GM19455 (cell line): ENCODE measurements at regions not wholly inside any gene's neighbourhood (a gene's known extent, or its start where the extent isn't known, plus 50 kb on each side); places are given as distances from the start of the nearest gene placed in this dataset.
"Not testable (repeated sequence)": the region's sequence is repeated elsewhere in the genome, so short reads cannot be mapped to it uniquely, and the experiment has no call there.

ENCODE experiments used
- ATAC-seq: cut with Tn5 transposase; IDR thresholded peaks from one replicate; pipeline ENCODE4 v1.9.1; 2021; ENCODE audit not compliant: unreplicated experiment

DNA sequence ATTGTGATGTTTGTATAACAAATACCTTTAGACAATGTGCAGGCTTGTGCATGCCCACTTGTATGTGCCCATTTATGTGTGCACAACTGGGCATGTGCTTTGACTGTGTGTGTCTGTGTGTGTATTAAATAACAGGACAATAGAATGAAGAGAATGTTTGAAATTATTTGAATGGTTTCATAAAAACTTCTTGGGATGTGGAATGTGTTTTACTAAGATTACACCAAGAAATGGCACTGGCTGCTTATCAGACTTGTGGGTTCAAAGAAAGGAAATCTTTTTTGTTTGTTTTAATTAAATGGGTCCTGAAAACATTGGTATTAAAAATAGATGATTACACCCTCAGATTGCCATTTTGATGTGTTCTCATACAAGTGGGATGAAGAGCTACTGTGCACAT is 191.6 kb upstream of the CCN2 start:
- no peak for ATAC-seq

- ATAC-seq: no peak
Measured at GRCh38 chr6:132142308-132142707, 191.1 kb upstream of the CCN2 start.

GRCh38 chr6:132140189-132140588 is 189.0 kb upstream of the CCN2 start:
- no peak for ATAC-seq

GRCh38 chr6:132139611-132140010 is 188.4 kb upstream of the CCN2 start:
- ATAC-seq: no peak

GRCh38 chr6:132136981-132137380 is 185.8 kb upstream of the CCN2 start:
- no peak for ATAC-seq

- no peak for ATAC-seq
Measured at GRCh38 chr6:132135409-132135808, 184.2 kb upstream of the CCN2 start.

DNA sequence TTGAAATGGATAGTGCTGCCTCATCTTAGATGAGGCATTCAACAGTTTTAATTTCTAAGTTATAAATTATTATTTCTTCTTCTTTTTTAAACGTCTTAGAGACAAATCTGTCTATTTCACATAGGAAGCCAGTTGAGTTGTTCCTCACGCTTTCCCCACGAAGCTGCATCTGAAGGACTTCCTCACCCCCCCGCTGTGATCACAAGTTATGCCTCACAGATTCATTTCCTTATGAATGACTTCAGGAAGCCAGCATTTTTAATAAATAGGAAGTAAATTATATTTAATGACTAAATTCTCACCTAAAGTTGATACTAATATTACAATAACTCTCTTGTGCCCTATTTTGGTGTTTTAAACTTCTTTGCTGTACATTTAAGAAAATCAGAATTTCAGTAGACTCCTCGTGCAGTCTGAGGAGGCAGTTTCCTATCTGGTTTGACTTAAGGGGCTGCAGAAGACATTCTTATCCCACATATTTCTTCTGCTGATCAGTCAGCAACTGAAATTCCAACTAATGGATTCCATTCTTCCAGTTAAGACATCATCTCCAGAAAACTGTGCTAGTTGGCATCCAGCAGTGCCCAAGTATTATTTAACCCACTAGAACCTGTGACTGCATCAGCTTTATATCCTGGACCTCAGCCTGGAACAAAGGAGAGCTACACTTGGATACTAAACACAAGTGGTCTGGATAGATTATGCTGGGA is 182.7 kb upstream of the CCN2 start:
- ATAC-seq: no peak

GRCh38 chr6:132132924-132133639 is 181.9 kb upstream of the CCN2 start:
- ATAC-seq: no peak

GRCh38 chr6:132132422-132132821 is 181.2 kb upstream of the CCN2 start:
- ATAC-seq: no peak

- no peak for ATAC-seq
Measured at GRCh38 chr6:132131758-132132157, 180.6 kb upstream of the CCN2 start.

- no peak for ATAC-seq
Measured at GRCh38 chr6:132131351-132131750, 180.2 kb upstream of the CCN2 start.

DNA sequence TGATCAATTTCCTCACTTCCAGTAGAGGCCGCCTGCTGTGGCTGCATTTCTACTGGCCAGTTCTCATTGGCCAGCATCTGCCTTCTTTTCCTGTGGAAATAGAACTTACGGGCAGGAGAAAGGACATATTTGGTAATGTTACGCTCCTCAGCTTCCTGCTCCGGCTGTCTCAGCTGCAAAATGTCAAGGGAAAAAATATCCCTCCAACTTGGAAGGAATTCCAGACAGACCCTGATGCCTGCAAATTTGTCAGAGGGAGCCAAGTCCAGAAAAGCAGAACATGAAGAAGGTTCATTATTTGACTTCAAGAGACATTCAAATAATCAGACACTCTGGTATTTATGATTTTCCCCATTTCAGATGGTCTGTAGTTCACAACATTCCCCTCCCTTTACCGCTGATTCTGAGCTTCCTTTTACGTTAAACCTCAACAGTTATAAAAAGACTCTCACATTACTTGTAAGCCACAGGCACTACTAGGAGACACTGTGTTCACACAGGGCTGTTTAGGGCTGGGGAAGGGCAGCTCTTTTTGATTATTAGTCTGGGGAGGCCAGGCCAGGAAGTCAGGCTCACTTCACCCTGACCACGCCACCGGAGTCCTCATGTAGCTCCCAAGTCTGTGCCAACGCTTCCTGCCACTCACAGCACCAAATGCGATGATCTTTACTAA is 179.6 kb upstream of the CCN2 start:
- no peak for ATAC-seq

DNA sequence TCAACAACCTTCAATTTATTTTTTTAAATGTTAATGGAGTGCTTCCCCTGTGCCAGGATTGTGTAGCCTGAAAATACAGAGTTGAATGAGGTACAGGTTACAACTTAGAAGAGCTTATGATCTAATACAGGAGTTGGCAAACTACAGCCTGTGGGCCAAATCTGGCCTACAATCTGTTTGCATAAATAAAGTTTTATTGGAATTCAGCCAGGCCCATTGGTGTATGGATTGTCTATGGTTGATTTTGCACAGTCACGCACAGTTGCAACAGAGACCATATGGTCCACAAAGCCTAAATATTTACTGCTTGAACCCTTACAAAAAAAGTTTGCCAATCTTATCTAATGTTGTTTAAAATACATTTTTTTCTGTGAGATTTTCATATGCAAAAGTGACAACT is 177.3 kb upstream of the CCN2 start:
- ATAC-seq: no peak

GRCh38 chr6:132126150-132126549 is 175.0 kb upstream of the CCN2 start:
- no peak for ATAC-seq

- ATAC-seq: no peak
Measured at GRCh38 chr6:132122871-132123270, 171.7 kb upstream of the CCN2 start.

GRCh38 chr6:132122176-132122575 is 171.0 kb upstream of the CCN2 start:
- no peak for ATAC-seq

GRCh38 chr6:132118144-132118543 is 167.0 kb upstream of the CCN2 start:
- no peak for ATAC-seq

DNA sequence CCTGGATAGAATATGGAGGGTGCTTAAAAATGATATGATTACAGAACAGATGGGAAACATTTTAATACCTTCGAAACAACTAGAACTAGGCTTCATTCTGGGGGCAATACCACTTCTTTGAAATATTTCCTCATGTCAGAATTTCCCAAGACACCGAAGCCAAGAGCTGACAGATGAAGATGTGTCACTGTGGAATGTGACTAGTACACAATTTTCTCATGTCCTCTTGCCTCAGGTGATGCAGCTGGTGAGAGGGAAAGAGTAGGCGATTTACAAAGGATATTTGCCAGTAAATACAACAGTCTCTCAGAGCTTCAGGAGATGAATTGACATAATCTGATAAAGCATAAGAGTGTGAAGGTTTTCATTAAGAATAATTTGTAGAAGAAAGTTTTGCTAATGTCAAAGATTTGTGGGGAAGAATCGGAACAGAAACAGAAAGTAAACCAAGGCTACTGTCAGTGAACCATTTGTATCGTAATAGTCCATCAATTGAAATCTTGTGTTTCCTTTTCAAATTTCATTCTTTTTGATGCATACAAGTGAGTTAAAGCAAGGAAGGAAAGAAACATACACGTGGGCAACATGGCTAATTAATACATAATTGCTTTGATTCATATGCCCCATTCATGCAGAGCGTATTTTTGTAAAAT is 164.7 kb upstream of the CCN2 start:
- ATAC-seq: no peak

DNA sequence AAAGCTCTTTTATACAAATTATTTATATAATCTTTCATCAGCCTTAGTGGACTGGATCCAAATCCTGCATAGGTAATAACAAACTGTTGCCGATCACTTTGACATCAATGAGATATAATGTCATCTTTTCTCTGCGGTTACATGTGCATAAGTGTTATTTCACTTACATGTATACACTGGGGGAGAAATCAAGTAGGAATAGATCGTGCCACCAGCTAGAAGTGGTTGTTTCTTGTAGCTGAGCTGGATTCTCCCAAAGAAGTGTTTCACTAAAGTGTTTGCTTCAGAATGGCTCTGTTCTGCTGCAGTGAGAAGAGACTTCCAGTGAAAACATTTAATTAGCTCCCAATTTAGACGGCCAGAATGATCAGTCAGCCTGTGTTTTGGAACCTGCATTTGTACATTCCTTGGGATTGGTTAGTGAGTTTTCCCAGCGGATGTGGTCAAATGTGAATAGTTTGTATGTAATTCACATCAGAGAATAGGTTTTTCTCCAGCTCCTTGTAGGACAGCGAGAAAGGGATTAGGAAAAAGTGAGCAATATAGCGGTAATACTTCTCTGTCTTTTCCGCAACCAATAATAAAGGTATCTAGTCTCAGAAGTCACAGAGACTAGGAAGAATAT is 163.1 kb upstream of the CCN2 start:
- no peak for ATAC-seq

DNA sequence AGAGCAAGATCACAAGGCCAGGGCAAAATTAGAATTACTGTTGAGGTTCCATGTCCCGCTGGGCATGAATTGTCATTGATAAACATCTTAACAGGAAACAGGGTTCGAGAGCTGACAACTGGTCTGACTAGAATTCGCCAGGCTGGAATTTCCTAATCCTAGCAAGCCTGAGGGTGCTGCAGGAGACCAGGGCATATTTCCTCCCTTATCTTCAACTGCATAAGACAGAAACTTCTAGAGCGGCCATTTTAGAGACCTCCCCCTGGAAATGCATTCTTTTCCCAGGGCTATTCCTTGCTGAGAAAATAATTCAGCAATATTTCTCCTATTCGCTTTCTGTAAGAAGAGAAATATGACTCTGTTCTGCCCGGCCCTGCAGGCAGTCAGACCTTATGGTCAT is 158.6 kb upstream of the CCN2 start:
- not testable (repeated sequence) for ATAC-seq

DNA sequence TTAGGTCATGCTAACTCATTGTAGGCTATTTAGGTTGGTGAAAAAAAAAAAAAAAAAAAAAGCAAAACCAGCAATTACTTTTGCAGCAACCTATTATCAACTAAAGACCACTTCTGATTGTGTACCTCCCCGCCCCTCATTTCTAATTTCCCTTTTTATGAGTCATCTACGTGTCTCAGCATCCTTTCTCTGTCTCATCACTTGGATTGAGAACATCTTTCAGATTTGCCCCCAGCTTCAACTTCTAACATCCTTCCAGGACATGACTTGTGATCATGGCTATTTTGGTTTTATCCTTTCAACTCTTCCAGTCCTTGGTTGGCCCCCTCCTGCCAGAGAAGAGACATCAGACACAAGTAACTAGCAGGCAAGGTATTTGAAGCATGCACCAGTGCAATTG is 156.7 kb upstream of the CCN2 start:
- no peak for ATAC-seq
